NCI-H524 (cell line): ENCODE measurements at regions not wholly inside any gene's neighbourhood (a gene's known extent, or its start where the extent isn't known, plus 50 kb on each side); places are given as distances from the start of the nearest gene placed in this dataset.

Experiments
- DNase-seq, 2 experiments: peaks; one replicate each; lab custom pipeline; 2025; lab: John Stamatoyannopoulos, UW

DNA sequence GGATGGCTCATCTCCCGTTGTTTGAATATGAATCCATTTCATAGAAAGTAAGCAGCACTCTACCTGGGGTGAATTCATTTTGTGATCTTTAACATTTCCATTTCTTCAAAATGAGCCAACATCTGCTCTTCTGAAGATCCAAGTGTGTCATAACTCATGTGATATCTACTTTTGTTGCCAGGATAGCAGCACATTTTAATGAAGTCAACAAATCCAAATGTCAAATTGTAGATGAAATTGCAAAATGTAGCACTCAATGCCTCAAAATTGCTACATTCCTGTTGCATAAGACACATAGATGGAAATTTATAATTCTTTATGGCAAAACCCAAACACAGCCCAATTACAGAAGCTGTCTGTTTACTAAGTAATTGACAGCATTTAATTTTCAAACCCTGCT is 360.7 kb downstream of the TMX3 start:
- DNase-seq = no peak

DNA sequence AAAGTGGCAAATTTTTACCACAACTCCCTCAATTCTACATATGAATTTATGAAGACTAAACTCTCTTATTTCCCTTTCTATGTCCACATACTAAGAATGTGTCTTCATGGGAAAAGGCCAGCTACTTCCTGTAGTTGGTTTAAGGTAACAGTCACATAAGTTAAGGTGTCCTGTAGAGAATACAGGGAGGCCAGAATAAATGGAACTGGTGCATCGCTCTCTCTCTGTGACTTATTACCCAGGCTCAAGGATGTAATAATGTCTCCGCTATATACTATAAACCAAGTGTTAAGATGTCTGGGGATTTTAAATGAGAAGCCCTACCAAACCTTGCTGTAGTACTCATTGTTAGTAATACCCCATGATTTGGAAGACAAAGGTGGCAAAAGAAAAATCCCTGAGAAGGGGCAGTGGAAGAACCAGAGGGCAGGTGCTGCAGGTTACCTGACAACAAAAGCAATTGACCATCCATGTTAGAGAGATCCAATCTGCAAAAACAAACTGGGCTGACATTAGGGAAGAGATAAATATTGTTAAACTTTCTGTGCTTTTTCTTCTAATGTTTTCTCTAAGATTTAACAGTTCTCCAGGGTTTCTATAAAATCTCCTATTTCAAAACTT is 372.8 kb downstream of the TMX3 start:
- no peak for DNase-seq

DNA sequence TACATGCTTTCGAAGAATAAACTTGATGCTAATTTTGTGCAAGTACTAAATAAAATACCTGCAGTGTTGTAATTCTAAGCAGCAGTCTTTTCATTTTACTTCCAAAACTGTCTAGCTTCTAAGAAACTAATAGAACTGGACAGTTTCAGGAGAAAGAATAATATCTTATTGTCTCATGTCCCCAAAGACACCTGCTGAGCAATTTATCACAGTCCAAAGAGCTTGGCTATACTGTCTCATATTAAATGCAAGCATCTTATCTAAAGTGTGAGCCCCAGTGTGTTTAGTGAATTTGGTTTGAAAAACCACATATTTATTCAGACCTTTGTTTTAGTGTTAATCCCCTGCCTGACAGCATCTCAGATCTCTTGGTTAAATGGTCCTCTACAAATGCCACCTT is 374.3 kb downstream of the TMX3 start:
- DNase-seq = no peak

DNA sequence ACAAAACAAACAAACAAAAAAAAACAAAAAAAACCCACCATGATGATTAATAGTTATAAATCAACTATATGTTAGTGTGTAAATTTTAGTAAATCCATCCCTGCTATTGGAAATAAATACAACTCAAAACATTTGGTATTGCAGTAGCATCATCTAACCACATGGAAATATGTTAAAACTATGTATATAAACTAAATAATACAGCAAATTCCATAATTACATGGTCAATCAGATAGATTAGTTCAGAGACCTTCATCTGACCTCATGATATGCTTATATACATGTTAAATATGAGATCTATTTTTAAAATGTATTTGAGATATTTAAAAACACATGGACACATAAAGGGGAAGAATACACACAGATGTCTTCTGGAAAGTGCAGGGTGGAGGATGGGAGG is 384.2 kb downstream of the TMX3 start:
- DNase-seq = no peak

DNA sequence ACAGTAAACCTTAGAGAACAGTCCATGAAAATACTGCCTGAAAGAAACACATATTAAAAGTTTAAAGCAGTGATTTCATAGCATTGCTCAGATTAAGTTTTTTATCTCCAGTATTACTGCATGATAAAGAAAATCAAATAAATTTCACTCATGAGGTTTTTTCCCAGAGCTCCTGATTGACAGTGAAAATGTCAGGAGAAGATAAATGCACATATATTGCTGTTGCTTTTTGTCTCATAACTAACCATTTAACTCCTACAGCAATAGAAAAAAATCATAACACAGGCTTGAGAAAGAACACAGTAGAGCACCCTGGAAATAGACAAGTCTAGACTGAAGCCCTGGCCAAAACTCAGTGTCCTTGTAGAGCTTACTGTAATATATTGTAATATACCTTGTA is 391.0 kb downstream of the TMX3 start:
- DNase-seq = no peak

DNA sequence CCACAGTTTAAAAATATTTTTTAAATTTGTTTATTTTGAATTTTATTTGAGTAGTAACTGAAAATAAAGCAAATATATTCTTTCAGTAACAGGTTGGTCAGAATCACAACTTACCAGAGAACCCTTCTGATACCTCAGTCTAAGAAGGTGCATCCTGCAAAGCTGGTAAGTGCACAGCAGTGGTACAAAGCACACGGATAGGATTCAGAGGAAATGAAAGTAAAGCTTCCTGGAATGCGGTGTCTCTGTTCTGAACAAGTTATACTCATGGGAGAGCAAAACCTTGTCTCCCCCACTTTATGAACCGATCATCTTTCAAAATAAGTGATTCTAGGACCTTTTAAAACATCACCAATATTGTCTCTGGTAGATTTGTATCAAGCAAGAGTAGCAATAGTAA is 398.3 kb downstream of the TMX3 start:
- DNase-seq = no peak

DNA sequence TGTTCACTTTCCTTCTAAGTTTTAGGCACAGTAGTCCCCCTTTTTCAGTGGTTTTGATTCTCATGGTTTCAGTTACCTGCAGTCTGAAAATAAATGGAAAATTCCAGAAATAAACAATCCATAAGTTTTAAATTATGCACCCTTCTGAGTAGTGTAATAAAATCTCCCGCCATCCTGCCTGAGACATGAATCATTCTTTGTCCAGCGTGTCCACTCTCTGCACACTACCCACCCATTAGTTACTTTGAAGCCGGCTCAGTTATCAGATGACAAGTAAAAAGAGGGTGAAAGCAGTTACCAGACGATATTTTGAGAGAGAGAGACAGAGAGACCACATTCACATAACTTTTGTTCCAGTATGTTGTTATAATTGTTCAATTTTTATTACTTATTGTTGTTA is 400.5 kb downstream of the TMX3 start:
- DNase-seq = no peak

DNA sequence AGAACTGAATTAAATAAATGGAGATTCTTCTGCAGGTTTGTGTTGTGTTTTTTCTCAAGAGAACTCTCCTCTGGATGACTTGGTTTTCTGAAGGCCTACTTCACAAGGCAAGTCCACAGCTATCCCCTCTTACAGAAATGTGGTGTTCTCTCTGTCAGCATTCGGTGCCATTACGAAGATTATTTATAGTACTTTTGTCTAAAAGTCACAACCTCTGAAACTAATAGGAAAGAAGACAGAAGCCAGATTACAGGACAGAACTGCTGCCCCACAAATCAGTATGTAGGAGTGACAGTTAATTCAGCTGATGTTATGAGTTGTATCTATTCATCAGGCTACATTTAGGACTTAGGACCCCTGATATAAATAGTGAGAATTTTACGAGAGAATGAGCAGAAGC is 413.5 kb downstream of the TMX3 start:
- no peak for DNase-seq

DNA sequence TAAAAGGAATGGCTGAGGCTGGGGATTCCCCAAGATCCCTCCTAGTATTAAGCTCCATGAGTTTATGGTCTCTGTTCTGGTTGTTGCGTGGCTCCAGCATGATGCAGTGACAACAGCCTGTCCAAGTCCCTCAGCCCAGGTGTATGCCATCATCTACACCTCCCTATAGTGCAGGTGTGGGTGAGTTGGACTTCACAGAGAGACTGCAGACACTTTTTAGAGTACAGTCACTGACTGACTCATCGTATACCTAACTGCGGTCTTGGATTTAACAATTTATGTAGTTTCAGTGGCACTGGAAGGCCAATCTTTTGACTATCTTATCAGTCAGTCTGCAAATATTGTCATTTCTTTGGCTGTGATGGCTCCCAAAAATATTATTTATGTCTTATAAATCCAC is 415.0 kb downstream of the TMX3 start:
- DNase-seq = no peak

DNA sequence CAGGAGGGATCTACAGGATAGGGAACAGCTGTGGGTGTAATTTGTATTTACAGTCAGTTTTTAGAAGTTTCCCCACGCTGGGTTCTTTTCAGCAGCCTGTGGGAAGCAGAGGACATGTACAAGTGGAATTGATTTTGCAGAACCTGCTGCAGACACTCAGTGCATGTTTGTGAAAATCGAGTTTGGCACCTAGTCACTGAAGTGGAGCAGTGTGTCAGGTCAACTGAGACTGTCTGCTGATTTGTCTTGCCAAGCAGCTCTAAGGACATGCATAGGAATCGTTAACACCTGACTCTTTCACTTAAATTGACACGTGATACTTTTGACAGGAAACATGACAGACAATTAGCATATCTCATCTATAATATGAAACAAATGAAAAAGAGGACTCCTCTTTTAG is 416.6 kb downstream of the TMX3 start:
- DNase-seq = no peak

DNA sequence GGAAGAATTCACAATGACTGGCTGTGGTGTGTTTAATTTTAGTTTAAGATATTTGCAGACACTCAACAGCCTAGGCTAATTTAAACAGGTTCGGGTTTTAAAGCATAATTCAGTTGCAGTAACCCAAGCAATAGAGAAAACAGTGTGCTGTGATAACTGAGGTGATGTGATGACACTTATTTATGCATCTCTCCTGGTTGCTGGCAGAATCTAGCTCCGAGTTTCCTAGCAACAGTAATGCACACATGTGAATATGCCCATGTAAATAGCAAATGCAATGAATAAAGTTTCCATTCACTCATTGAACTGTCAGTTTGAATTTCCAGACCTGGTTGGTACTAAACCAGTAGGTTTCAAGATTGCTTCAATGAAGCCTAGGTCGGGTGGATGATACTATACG is 426.5 kb downstream of the TMX3 start:
- DNase-seq = no peak

DNA sequence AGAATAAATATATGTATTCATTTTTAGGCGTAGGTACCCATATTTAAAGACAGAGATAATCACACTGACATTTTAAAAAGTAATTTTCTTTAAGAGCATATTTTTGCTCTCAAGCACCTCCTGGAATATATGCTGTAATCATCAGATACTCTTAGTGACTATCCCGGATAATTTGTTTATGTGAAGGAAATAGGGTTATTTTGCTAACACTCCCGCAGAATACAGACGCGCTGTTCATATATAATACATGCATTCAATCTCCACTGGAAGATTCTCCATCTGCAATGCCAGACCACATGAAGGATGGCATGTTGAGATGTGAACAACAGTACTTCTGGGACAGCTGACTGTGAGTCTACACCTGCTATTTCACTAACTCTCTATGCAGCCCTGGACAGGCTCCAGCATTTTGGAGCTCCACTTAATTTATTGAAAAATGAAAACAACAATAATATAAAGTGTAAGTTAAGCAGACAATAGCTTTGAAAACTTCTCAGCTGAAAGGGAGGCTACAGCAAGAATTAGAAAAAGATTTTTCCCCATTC is 430.6 kb downstream of the TMX3 start:
- DNase-seq = no peak

DNA sequence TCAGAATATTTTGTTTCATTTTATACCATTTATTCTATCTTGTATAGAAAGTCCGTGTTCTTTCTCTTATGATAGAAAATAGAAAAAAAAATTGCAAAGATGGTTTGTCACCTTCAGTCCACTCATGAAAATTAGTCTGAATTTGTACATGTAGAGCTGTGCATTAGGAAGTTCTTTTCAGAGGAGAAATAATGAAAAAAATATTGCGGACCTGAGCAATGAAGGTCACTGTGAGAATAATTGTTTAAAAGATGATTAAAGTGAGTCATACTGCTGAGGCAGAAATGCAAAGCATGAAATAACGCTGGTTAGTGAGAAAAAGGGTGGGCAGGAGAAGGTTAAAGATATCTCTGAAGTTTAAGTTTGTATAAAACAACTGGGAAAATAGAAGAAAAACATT is 431.1 kb downstream of the TMX3 start:
- no peak for DNase-seq

DNA sequence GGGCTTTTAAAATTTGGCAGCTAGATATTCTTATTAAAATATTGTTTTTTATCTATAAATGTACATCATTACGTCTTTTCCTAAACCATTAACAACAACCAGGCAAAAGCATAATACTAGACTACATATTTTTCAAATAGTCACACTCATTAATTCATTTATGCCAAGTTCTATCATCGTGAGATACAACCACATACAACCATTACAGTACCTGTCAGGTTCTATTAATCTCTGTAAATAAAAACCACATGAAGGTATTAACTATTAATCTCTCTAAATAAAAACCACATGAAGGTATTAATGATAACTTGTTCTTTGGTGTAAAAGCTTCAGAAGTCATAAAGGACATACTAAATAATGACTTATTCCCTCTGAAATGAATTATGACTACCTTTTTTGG is 432.7 kb downstream of the TMX3 start:
- no peak for DNase-seq

DNA sequence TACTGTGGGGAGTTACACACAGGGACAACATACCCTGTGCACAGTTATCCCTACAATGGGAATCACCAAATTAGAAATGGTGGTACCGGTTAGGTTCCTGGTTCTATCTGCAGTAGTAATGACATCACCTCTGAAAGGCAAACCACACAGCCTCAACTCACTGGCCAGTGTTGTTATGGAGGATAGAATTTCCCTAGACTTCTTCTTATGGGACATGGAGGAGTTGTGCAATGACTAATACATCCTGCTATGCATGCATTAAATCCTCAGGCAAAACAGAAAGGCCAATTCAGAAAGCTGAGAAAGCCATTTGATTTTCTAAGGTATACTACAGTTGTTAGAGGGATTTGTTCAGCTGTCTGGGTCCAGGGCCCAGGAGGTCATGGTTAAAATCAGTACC is 439.3 kb downstream of the TMX3 start:
- DNase-seq = no peak

DNA sequence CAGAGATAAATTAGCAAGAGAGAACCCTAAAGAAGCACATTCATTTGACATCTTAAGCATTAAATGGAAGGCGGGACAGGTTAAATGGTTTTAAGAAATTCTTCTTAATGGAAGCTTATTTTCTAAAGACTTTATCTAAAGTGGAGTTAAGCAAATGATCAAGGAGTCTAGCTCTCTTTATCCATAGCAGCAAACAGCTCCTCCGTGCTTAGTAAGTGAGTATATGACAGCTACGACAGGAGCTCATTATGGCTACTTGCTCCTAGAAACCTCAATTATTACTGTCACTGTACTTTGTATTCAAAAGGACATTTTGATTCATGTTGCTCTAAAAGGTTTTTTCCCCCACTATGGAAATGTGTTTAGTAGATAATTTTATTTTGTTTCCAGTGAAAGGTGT is 444.9 kb downstream of the TMX3 start:
- DNase-seq = no peak

DNA sequence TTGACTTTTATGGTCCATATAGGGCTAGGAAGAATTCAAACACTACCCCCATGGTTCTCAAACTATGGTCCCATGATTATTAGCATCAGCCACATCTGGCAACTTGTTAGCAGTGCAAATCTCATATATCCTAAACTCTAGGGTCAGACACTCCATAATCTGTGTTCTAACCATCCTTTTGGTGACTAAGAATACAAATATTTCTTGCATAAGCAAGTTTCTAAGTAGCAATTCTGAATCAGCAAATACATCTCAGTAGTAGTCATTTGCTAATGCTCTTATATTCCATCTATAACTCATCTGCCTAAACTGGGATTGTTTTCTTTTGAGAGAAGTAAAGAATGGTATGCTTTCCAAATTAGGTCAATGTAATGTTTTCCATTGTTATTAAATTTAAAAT is 447.3 kb downstream of the TMX3 start:
- DNase-seq = no peak

DNA sequence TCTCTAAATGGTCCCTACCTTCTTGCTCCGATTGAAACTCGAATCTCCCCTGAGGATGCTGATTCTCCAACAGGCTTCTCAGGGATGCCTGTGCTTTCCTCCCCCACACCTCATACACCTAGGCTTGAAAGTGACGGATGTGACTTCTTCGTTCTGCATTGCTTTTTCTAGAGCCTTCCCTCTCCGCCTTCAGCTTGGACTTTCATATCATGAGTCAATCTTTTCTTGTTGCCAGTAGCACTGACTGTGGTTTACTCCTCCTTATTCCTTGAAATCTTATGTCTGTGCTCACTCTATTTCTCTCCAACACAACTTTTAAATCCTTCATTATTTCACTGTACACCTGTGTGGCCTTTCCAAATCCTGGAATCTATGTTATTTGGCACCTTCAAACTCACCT is 451.4 kb downstream of the TMX3 start:
- no peak for DNase-seq

DNA sequence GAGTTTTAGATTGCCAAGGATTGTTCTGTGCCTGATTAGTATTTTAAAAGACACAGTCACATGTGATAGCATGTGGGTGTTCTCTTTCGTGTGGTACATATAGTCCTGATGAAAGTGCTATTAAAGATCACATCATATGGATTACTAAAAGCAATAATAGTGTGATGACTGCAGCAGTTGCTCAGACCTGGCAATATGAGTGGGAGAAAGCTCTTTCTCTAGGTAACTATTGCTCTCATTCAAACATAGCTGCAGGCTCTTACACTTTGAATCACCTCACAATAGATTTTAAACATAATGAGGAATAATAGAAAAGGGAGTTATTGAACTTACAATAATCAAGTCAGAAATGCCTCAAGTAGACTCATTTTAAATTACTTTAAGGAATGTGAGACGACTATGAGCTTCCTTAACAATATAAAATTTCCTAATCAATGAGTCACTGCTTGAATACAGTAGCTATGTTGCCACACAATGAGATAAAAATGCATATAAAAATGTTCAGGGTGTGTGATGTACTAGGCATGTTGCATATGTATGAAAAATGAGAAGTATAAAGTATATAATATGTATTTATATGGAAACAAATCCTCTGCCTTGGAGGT is 452.1 kb downstream of the TMX3 start:
- DNase-seq = no peak

DNA sequence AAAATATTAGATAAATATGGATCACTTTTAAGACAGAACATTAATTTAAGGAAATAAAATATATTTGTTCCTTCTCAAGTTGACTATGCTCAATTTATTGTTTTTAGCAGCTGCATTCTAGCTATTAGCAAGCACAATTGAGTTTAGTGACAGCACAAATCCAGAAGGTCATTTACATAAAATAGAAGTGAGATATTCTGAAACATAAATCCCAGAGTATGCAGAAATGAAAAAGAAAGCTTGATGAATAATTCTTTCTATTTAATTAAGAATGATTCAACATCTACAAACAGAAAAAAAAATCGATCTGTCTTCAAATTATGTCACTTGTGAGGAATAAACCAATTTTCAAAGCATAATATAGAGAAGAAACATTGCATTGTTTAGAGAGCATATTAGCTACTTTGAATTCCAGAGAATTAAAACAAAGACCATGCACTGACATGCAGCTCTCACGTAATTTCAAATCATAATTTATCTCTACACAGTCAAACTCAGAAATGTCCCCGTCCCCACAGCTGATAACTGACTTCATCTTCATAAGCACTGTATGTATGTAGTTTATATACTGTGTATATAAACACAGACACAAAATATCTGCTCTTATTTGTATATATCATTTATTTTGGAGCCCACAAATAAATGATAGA is 458.4 kb downstream of the TMX3 start:
- no peak for DNase-seq

DNA sequence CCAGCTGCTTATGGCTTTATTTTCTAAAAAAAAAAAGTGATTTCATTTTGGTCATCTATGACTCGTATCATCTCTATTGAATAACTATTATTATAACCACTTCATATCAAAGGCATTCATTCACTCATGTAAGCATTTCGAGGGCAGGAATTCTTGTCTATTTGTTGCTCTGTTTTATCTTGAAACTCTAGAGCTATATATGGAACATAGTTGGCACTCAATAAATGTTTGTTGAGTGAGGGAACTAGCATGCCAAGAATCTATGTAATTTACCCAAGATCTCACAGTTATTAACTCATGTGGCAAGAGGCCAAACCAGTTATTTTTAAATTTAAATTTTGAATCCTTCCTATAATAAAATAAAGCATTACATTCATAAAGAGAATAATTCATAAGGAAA is 470.1 kb downstream of the TMX3 start:
- DNase-seq = no peak

DNA sequence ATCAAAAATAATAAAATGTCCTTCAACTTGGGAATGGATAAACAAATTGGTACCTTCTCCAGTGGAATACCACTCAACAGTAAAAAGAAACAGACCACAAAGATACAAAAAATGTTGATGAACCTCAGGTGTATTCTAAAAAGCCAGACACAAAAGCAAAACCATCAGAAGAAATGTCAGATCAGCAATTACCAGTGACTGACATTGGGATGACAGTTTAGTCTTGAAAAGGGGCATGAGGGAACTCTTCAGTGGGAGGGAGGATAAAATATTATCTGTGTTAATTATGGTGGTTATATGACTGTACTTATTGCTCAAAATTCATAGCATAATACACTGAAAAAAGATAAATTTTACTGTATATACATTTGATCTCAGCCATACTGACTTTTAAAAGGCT is 473.0 kb downstream of the TMX3 start:
- no peak for DNase-seq

DNA sequence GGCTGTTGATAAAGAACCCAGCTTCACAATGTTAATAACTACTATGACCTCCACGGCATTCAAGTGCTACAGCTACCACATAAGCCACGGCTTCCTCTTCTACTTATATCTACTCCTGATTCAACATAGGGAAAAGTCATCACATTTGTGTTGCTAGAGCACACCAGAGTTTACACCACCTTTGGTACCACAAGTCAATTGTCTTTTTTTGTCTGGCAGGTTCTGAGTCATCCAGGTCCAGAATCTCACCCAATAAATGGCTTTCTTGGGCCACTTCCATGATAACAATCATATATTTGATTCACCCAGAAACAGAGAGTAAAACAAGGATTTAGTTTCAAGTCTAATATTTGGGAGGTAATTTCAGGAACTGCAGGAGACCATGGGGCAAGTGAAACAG is 480.2 kb downstream of the TMX3 start:
- no peak for DNase-seq

DNA sequence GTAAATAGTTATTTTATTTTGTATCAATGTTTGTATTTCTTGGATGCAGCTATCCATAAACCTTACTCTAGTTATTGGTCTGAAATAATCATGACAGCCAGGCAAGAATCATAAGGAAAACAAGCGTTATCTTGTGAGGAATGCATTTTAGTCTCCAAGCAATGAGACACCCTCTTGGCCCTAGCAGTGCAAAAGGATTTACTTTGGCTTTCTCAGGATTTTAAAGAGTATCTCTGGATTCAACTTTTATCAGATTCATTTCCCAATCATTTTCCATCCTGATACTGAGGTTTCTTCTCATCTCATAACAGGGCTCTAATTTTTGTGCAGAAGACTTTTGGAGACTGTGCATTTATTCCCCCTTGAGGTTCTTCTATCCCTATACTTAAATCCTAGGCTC is 480.8 kb downstream of the TMX3 start:
- DNase-seq = no peak
